NCI-H345 (cell line): ENCODE measurements at regions not wholly inside any gene's neighbourhood (a gene's known extent, or its start where the extent isn't known, plus 50 kb on each side); places are given as distances from the start of the nearest gene placed in this dataset.
"Not testable (repeated sequence)": the region's sequence is repeated elsewhere in the genome, so short reads cannot be mapped to it uniquely, and the experiment has no call there.

Source experiments
- DNase-seq: peaks from one replicate; lab custom pipeline; 2025; lab: John Stamatoyannopoulos, UW

DNA sequence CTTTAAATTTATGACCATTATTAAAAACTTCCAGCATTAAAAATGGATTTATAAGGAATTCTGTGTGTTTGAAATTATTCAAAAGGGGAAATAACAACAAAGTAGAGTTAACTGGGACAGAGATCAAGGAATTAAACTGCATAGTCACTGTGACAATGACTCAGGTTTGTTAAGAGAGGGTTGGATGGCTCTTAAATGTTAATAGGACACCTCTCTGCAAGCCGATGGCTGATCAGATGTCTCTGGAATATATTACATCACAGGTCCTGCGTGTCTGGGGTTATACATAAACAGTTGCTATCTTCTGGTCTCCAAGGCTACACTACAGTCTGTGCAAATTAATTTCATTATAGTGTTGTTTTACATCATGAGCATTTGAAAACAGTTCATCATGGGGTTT lies 574.3 kb downstream of the COL12A1 start:
- no peak for DNase-seq

DNA sequence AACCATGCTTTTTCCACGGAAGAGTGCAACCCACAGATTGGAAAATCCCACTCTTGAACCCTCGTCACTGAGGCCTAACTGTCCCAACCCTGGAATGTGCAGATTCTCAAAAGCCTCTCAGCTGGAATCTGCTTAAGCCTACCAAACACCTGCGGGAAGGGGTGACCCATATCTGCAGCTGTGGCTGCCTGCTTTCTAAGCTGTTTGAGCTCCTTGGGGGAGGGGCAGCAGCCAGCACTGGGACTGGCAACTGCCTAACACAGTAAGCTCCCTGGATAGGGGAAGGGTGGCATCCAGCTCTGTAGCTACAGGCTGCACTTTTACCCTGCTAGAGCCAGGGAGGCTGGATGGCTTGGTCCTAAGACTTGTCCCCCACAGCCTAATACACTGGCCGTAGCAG lies 579.6 kb downstream of the COL12A1 start:
- DNase-seq, result no peak

DNA sequence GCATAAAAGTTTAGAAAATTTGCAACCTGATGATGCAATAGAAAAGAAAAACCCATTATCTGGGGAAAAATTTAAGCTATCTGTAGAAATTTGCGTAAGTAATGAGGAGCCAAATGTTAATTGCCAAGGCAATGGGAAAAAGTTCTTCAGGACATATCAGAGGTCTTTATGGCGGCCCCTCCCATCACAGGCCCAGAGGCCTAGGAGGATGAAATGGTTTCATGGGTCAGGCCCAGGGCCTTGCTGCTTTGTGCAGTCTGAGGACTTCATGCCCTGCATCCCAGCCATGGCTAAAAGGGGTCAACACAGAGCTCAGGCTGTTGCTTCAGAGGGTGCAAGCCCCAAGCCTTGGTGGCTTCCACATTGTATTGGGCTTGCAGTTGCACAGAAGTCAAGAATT lies 582.8 kb downstream of the COL12A1 start:
- no peak for DNase-seq

DNA sequence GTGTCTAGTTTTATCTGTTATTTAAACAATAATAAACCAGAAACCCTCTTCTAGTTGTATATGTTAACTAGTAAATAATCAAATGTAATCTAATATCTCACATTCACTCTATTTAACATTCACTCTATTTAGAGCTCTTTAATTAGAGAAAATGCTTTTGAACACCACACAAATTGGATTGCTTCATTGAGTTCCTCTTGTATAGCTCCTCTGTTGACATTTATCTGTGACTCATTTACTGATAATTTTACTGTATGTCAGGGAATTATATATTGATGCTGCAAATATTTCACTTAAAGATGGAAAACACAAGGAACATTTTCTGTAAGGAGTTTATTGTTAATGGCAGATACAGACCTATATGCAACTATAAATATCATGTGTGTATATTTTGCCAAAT lies 594.6 kb downstream of the COL12A1 start:
- DNase-seq, result no peak

DNA sequence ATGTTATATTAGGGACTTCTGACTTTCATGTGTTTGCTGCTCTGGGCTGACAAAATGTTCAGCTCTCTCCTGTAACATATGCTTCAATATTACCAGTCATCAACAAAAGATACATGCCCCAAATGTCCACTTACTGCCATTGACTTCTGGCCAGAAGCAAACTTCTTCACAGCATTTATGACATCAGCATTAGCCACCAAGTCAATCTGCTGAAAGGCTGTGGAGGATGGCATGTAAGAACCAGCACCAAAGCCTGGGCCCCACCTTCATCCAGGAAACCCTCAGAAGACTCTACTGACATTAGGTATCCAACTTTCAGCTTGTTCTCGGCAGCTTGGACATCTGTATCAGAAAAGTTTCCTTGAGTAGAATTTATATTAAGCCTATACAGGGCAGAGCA lies 595.5 kb downstream of the COL12A1 start:
- DNase-seq, result no peak

DNA sequence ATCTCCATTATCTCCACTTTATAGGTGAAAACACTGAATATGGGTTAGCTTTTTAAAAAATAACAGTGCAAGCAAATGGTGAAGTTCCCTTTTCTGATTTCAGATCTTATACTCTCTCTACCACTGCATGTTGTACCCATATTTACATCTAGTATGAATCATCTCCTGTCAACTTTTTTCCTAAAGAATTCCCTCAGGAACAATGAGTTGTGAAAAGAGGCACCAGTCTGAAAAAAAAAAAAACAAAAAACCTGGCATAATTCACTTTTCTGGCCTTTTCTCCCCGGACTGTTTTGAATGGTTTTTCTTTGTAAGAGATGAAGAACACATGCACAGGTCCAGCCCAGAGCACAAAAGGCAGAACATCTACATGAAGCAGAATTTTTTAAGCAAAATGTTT lies 596.0 kb downstream of the COL12A1 start:
- DNase-seq, result no peak

DNA sequence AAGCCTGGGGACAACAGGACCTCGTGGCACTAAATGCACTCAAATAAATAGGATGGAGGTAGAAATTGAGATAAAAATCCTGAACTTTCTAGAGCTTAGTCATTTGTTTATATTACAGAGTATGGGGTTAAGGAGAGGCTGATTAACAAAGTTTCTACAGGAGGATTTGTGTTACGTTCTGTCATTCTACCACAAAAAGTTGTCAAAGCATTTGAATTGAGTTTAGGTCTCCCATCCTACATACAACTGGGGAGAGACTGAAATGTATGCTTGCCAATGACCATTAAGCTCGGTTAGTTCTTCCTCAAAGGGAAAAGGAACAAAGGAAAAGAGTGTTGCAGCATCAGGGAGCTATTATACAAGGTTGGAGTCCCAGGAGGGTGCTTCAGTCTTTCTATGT lies 597.9 kb downstream of the COL12A1 start:
- DNase-seq, result no peak

DNA sequence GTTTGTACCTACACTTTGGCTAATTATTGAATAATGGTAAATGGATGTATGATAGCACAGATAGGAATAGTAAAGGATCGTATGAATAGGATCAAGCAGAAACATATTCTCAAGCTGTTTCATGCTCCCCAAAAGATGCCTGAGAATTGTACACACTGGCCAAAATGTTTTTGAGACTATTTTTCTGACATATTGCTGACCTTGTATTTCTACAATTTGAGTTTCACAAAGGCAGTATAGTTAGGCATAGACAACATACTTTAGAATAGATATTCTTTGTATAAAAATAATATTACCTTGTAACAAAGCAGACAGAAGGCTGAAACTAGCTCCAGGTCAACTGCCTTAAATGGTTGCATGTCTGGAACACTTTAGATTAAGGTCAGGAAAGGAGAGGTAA lies 598.4 kb downstream of the COL12A1 start:
- no peak for DNase-seq

DNA sequence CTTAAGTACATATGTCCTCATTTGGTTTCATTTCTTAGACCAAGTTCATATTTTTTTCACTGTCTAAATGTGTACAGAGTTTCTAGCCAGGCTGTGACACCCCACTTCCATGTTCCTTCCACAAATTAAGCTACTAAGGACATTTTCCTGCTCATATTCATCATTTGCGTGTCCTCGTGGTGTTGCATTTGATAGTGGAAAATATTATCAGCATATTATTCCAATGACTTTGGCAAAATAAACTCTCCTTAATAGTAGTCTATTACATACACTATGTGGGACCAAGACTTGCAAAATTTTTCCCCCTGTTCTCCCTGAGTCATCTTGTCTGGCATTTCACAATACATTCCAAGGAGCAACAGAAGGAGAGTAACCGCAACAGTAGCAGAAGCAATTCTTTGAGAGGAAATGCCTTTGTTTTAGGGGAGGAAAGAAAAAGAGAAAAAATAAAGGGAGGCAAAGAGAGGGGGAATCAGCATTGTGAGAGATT lies 599.2 kb downstream of the COL12A1 start:
- no peak for DNase-seq

DNA sequence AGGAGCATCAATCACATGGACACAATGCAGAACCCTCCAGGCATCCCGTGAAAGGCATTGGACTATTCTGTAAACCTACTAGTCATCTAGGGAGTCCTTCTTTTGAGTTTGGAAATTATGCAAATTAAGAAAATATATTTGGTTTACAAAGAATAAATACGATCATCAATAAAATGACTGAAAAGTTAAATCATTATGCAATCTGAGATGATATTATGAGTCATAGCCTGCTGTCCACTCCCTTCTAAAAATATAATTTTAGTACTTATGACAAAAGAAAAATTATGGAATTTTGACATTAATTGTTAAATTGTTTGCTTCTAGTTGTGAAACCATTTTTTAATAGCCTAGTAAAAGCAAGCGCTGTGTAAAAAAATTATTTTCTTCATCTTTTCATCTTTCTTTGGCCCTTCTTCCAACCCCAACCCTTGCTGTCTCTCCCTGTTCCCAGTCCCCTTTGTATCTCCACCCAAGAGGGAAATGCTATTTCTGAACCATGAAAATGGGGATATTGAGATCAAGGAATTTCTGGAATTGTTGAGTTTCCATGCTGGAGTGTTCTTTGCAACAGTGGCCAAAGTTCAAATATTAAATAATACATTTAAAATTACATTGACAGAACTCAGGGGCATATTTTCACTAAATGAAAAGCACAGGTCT lies 599.8 kb downstream of the COL12A1 start:
- DNase-seq, result no peak

DNA sequence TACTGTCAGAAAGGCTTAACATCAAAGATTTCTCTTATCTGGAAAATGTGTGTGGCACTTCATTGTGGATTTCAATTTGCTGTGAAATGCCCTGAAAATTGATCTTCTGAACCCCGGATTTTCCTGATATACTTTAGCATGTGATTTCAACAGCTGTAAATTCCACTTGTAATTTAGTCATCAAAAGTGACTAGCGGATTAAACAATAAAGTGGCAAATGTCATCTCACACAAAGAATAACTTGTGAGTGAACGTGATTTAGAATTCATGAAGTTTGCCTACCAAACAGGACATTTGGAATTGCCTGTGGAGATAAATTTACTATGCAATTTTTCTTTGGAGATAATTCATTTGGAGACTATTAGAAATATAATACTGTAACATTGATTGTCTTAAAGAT lies 601.6 kb downstream of the COL12A1 start:
- no peak for DNase-seq

DNA sequence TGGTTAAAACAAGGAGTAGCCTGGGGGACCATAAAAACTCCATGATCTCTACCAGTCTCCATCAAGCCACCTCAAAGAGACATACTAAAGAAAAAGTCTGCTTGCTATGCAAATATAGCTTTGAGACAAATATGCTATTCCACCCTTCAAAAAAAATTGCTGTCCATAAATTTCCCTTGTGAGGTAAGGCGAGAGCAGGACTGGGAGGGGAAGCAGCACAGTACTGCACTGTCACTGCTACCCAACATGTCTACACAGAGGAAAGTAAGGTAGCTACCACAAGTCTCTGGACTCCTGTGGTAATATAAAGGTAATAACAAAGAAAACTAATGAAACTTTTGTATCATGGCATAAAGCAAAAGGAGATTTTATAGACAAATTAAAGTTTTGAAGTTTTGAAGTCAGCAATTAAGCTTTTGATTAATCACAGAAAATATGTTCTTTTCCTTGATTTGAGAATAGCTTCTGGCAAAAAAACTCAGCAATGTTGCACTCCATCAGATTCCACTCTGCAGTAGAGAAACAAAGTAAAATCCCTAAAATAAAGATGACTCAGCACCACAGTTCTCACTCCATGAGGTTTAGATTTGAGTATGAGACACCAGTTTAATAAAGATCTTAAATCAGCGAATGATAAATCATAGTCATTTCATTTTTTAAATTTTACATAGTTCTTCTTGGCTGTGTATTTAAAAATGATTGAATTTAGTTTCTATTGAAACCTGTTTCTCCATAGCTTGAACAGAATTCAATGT lies 602.4 kb downstream of the COL12A1 start:
- no peak for DNase-seq

DNA sequence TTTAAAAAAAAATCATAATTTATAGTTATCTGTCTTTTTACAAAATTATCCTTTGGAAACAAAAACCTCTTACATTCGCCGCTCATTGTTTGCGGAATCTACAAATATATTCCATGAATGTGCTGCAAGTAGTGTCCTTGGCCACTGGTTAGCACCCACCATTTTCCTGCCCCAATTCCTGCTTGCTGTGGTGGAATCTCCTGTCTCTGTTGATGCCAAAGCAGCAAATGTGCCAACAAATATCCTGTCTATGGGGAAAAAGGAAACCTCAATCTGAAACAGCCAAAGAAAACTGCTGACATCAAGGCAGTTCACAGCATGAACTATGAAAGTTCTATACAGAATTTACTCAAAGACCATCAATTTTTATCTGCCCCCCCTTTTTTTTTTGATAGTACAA lies 603.6 kb downstream of the COL12A1 start:
- no peak for DNase-seq

DNA sequence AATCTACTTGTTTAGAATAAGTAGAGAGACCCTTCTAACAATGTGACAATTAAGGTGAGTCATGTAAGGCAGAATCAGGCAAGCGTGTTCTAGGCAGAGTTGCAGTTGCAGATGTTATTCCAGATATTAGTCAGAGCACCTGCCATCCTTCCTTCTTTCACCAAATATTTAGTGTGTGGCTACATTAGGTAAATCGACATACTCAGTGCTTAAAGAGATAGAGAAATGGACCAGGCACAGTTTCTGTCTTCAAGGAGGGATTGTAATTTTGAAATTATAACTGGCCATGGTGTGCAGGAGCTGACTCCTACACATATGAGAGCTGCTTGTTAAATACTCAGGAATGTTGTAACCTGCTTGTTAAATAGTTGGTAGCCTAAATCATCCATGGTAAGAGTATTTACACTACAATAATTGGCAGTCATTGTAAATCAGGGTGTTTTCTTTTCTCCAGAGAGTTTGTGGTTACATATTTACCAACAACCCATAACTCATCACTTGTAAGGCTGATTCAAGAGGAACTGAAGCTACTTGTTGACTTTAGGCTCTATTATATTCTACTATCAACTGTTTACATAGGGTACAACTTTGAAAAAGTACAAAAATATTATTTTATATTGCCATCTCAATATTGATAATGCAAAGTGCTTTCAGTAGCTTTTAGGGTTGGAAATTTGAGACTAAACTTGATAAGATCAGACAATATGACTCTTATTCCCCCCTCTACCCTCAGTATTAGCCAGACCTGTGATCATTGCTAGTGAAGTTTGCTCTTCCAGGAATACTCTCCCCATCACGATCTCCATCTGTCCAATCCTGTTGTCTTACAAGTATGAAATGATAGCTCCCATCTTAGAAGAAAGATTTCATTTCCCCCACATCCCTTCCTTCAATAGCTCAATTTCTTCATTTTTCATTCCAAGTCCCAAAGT lies 607.1 kb downstream of the COL12A1 start:
- no peak for DNase-seq

DNA sequence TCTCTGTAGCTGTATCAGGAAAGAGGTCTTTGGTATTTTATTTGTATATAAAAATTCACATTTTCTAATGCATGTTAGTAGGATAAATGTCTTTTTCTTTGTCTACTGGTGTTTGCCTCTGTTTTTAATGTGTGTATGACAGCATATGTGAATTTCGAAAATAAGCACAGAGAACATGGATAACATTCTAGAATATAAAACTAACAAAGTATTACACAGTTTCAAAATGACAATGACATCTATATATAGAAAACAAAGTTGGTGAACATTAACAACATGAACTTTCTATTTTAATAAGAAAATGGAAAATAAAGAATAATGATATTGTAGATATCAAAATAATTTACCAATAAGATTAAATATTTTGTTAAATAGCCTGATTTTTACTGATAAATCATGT lies 608.0 kb downstream of the COL12A1 start:
- no peak for DNase-seq

DNA sequence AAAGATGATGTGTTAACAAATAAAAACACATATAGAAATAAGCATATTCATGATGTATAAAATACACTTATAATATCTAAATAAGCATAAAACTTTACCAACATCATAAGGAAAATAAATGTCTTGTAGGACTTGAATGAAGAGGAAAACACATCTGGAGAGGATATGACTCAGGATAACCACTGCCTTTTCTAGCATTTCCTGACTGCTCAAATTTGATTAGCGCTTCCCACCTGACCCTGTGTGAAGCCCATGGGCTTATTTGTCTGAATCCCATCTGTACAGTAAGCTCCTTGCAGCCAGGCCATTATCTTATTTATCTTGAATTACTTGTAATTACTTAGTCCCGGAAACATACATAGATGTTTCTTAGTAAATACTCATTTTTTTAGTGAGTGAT lies 608.6 kb downstream of the COL12A1 start:
- no peak for DNase-seq

DNA sequence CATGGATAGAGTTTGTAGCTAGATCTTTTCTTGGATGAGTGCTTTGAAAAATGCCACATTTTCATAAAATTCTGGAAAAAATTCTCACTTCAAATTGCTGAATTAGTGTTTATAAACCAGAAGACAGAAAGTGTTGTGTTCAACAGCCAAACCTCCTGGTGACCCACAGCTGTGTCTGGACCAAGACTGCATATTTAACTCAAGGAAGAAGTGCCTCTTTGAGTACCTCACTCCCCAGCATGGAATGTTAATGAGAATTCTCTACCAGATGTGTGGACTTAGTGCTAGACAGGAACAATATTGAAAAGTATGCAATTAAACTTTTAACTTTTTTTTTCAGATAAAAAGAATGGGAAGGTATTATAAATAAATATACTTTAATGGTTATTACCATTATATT lies 609.3 kb downstream of the COL12A1 start:
- no peak for DNase-seq

DNA sequence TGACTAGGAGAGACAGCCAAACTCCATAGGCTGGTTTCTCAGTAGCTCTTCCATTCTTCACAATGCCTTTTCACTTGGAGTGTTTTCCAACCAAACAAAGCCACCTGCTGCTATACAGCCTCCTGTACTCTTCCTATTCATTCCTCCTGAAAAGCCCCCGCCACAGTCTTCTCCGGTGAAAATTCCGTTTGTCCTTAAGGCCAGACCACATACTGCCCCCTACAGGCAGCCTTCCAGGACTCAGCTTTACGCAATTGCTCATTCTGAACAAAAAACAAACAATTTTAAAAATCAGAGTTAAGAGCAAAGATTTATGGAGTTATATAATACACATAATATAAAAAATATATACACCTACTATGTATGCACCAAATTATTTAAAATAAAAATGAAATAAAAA lies 611.5 kb downstream of the COL12A1 start:
- not testable (repeated sequence) for DNase-seq

DNA sequence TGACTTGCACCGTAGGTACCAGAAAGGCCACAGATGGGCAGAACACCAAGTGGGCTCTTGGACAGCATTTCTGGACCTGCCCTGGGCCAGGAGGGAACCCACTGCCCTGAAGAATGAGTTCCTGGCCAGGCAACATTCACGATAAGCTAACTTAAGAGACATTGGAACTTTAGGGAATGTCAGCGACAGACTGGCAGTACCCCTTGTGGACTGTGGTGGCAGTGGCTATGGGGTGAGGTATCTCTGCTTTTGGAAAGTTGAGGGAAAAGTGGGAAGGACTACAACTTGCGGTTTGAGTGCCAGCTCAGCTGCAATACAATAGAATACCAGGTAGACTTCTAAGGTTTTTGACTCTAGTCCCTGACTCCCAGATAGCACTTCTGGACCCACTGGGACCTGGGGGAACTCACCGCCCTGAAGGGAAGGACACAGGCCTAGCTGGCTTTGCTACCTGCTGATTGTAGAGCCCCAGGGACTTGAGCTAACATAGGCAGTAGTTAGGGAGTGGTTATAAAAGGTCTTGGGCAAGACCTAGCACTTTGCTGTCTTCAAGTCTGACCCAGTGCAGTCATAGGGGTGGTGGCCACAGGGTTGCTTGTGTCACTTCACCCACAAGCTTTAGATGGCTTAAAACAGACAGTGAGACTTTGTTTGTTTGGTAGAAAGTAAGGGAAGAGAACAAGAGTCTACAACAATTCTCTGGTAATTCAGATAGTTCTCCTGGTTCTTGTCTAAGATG lies 617.6 kb downstream of the COL12A1 start:
- no peak for DNase-seq

DNA sequence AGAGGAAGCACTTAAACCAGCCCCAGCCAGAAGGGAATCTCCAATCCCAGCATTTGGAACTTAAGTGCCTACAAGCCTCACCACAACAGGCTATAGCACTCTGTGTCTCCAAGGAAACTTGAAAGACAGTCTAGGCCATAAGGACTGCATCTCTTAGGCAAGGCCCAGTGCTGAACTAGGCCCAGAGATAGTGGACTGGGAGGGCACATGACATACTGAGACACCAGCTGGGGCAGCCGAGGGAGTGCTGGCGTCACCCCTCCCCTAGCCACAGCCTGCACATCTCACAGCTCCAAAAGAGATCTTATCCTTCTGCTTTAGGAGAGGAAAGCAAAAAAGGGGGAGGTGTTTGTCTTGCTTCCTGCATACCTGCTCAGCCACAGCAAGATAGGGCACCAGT lies 618.5 kb downstream of the COL12A1 start:
- no peak for DNase-seq

DNA sequence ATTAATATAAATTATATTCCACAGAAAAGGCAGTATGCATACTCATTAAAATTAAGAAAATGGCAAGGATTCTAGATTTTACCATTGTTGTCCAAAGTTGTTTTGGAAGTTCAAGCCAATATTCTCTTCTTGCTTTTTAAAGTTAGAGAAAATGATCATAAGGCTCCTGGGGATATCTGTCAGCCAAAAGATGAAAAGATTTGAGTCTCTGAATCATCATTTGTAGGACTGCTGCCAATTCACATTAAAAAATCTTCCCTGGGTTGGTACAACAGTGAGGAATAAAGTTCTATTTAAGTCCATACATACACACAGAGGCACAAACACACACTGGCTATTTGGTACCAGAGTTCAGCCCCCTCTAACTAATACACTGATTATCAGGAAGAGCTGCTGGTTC lies 620.1 kb downstream of the COL12A1 start:
- no peak for DNase-seq

DNA sequence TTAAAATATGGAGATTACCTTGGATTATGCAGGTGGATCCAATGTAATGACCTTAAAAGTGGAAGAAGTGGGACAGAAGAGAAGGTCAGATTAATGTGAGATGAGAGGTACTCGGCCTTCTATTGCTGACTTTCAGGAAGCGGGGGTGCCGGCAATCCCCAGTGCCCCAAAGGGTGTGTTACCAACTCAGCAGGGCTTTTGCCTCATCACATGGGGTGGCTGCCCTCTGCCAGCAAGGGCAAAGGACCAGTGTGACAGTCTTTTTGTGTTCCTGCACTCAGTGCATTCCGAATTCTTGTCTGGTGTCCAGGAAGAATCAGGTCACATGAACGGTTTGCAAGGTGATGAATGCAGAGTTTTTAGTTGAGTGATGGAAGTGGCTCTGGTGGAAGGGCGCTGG lies 624.2 kb downstream of the COL12A1 start:
- no peak for DNase-seq
